CD4-positive, alpha-beta T cell (primary cell): ENCODE measurements at regions not wholly inside any gene's neighbourhood (a gene's known extent, or its start where the extent isn't known, plus 50 kb on each side); places are given as distances from the start of the nearest gene placed in this dataset.

Experiments used
- ATAC-seq: fragments of 200-7000 bp; cut with Tn5 transposase; one replicate; pipeline ENCODE4 v1.10.0; 2022; ENCODE audit warnings: mild to moderate bottlenecking; ENCODE audit not compliant: poor library complexity
- CTCF ChIA-PET: fragments of 350-600 bp; sonication (Branson Sonifier 250); formaldehyde crosslinking; loops from one replicate; lab custom pipeline; 2021; ENCODE audit warnings: antibody characterized with exemption, inconsistent platforms; lab: Charles Lee
- POLR2A ChIA-PET: fragments of 350-600 bp; sonication (Branson Sonifier 250); formaldehyde crosslinking; loops from one replicate; lab custom pipeline; 2021; ENCODE audit warnings: antibody characterized with exemption, inconsistent platforms; lab: Charles Lee
- DNase-seq, 14 experiments: peaks; one replicate each; pipeline ENCODE4 v3.0.0-alpha.2; 2013 to 2020; ENCODE audit warnings: mixed read lengths in 2 of 14
- H3K27ac ChIP-seq, 2 donors: one replicate each; pipeline versions ENCODE4 v1.5.1 to v1.7.0; 2013; ENCODE audit warnings: low read length in 2 of 2, low read depth in 1 of 2, mild to moderate bottlenecking in 1 of 2
- H3K27me3 ChIP-seq, 2 experiments: 1 replicate in 1 of 2; 2 replicates in 1 of 2; pipeline versions ENCODE4 v1.6.1 to v1.7.0; 2013; ENCODE audit warnings: low read length in 2 of 2, control low read depth in 1 of 2, mild to moderate bottlenecking in 1 of 2, moderate library complexity in 1 of 2; ENCODE audit not compliant: insufficient read depth in 2 of 2, control insufficient read depth in 1 of 2
- H3K36me3 ChIP-seq: one replicate; pipeline ENCODE4 v1.6.1; 2013; ENCODE audit warnings: low read length, control low read depth; ENCODE audit not compliant: insufficient read depth
- H3K4me1 ChIP-seq: one replicate; pipeline ENCODE4 v1.6.1; 2013; ENCODE audit warnings: low read length, control low read depth; ENCODE audit not compliant: insufficient read depth
- H3K4me3 ChIP-seq: one replicate; pipeline ENCODE4 v1.5.1; 2013; ENCODE audit warnings: mild to moderate bottlenecking, low read length, moderate library complexity
- H3K9me3 ChIP-seq, 2 experiments: 1 replicate in 1 of 2; 2 replicates in 1 of 2; pipeline versions ENCODE4 v1.6.1 to v1.7.0; 2013; ENCODE audit warnings: low read length in 2 of 2, mild to moderate bottlenecking in 2 of 2, control low read depth in 1 of 2, moderate library complexity in 1 of 2; ENCODE audit not compliant: control insufficient read depth in 1 of 2, insufficient read depth in 1 of 2
- H3K27ac Mint-ChIP-seq: one replicate; pipeline ENCODE4 v1.8.0; 2020; ENCODE audit warnings: mixed read lengths
- H3K27me3 Mint-ChIP-seq: one replicate; pipeline ENCODE4 v1.8.0; 2021; ENCODE audit warnings: mixed read lengths
- H3K36me3 Mint-ChIP-seq: one replicate; pipeline ENCODE4 v1.8.0; 2021; ENCODE audit warnings: low read depth, mixed read lengths
- H3K4me1 Mint-ChIP-seq: one replicate; pipeline ENCODE4 v1.8.0; 2021; ENCODE audit warnings: low read depth, mixed read lengths
- H3K4me3 Mint-ChIP-seq: one replicate; pipeline ENCODE4 v1.8.0; 2020; ENCODE audit warnings: mild to moderate bottlenecking, mixed read lengths
- H3K9me3 Mint-ChIP-seq: one replicate; pipeline ENCODE4 v1.8.0; 2020; ENCODE audit warnings: mixed read lengths
- intact Hi-C, 2 experiments: fragments of 100-400 bp; cut with DNase I in 1 of 2; cut with micrococcal nuclease in 1 of 2; formaldehyde crosslinking; loops; one replicate each; pipeline versions ENCODE4 v1.15.1 to v1.9.0; 2023 to 2025; cut with DNase I, micrococcal nuclease
- TF ChIP-seq, protein P1 (sequence below): fragments of 200-600 bp; IDR thresholded peaks from one replicate; pipeline ENCODE4 v1.8.0; 2022; ENCODE audit warnings: antibody characterized with exemption, mild to moderate bottlenecking

DNA sequence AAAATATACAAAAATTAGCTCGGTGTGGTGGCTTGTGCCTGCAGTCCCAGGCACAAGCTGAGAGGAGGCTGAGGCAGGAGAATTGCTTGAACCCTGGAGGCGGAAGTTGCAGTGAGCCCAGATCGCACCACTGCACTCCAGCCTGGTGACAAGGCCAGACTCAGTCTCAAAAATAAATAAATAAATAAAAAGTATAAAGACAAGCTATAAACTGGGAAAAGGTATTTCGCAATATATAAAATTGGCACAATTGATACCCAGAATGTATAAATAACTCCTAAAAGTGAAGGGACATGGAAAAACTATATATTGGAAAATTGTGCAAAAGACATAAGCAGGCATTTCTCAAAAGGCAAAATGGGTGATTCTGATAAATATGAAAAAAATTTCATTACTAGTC is 657.9 kb upstream of the SLC8A1 start:
- ChIA-PET POLR2A (no interaction called here), CTCF (no interaction called here)
- no peaks in the 10 kb centered on the region for H3K9me3 Mint-ChIP-seq
- no peaks in the 10 kb centered on the region for H3K4me1 ChIP-seq
- TF ChIP-seq, protein P1, sequence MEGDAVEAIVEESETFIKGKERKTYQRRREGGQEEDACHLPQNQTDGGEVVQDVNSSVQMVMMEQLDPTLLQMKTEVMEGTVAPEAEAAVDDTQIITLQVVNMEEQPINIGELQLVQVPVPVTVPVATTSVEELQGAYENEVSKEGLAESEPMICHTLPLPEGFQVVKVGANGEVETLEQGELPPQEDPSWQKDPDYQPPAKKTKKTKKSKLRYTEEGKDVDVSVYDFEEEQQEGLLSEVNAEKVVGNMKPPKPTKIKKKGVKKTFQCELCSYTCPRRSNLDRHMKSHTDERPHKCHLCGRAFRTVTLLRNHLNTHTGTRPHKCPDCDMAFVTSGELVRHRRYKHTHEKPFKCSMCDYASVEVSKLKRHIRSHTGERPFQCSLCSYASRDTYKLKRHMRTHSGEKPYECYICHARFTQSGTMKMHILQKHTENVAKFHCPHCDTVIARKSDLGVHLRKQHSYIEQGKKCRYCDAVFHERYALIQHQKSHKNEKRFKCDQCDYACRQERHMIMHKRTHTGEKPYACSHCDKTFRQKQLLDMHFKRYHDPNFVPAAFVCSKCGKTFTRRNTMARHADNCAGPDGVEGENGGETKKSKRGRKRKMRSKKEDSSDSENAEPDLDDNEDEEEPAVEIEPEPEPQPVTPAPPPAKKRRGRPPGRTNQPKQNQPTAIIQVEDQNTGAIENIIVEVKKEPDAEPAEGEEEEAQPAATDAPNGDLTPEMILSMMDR, result no peak
- ATAC-seq, result no peak
- no peak for DNase-seq
- no peak overlapping the region for H3K27ac Mint-ChIP-seq
- H3K4me3 Mint-ChIP-seq, result no peak overlapping the region
- H3K9me3 ChIP-seq, result no peaks in the 10 kb centered on the region
- H3K4me3 ChIP-seq, result no peak overlapping the region
- H3K36me3 ChIP-seq, result no peaks in the 10 kb centered on the region
- no peaks in the 10 kb centered on the region for H3K27me3 Mint-ChIP-seq
- no peaks in the 10 kb centered on the region for H3K27me3 ChIP-seq
- intact Hi-C loops, result no loop called here
- H3K27ac ChIP-seq, result no peak overlapping the region
- H3K36me3 Mint-ChIP-seq, result no peaks in the 10 kb centered on the region
- H3K4me1 Mint-ChIP-seq, result no peaks in the 10 kb centered on the region

DNA sequence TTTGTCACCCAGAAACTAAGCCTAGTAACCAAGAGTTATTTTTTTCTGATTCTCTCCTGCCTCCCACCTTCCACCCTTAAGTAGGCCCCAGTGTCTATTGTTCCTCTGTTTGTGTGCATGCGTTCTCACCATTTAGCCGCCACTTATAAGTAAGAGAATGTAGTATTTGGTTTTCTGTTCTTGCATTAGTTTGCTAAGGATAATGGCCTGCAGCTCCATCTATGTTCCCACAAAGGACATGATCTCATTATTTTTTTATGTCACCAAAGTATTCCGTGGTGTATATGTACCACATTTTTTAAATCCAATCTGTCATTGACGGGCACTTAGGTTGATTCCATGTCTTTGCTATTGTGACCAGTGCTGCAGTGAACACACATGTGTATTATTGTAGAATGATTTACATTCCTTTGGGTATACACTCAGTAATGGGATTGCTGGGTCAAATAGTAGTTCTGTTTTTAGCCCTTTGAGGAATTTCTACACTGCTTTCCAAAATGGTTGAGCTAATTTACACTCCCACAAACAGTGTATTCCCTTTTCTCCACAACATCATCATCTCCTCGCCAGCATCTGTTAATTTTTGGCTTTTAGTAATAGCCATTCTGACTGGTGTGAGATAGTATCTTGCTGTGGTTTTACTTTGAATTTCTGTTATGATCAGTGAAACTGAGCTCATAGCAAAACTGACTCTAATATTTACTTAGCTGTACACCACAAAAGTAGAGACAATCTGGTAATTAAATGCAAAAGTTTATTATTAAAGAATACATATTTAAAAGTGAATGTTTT is 660.1 kb upstream of the SLC8A1 start:
- Mint-ChIP-seq H3K4me1 (no peaks in the 10 kb centered on the region), H3K9me3 (no peaks in the 10 kb centered on the region), H3K4me3 (no peak overlapping the region), H3K36me3 (no peaks in the 10 kb centered on the region), H3K27ac (no peak overlapping the region), H3K27me3 (no peaks in the 10 kb centered on the region)
- POLR2A ChIA-PET, result no interaction called here
- ATAC-seq (no peak), DNase-seq (no peak)
- intact Hi-C loops, result no loop called here
- Histone ChIP-seq H3K36me3 (no peaks in the 10 kb centered on the region), H3K4me3 (no peak overlapping the region), H3K4me1 (no peaks in the 10 kb centered on the region), H3K27me3 (no peaks in the 10 kb centered on the region), H3K27ac (no peak overlapping the region), H3K9me3 (no peaks in the 10 kb centered on the region)
- TF ChIP-seq, protein P1, result no peak
- CTCF ChIA-PET, result no interaction called here

DNA sequence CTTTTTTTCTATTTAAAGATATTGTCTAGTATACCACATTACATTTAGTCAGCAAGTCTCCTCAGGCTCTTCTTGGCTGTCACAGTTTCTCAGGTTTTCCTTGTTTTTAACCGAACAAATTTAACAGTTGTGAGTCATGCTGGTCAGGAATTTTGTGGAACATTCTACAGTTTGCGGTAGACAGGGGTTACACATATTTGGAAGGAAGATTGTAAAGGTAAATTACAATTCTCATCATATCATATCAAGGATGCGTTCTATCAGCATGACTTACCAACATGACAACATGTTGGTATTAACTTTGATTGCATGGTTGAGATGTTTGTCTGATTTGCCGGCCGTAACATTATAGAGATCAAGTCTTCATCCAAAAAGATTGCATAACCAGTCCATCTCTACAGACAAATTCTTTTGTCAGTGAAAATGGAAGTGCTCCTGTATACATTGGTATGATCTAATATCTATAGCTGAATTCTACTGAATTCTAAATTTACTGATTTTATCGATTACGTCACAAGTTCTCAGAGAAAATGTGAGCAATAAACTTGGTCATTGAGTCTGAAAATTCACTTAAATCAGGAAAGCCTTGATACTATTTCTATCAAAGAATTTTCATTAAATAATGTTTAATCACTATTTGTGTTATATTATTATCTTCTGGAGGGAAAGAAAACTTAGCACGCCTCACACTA is 664.4 kb upstream of the SLC8A1 start:
- no peak overlapping the region for H3K4me3 ChIP-seq
- Mint-ChIP-seq H3K27me3 (no peaks in the 10 kb centered on the region), H3K27ac (no peak overlapping the region), H3K4me3 (no peak overlapping the region), H3K9me3 (no peaks in the 10 kb centered on the region), H3K36me3 (no peaks in the 10 kb centered on the region), H3K4me1 (no peaks in the 10 kb centered on the region)
- DNase-seq (no peak), ATAC-seq (no peak)
- intact Hi-C loops, result no loop called here
- no peak overlapping the region for H3K27ac ChIP-seq
- H3K27me3 ChIP-seq, result no peaks in the 10 kb centered on the region
- CTCF ChIA-PET, result no interaction called here
- H3K36me3 ChIP-seq, result no peaks in the 10 kb centered on the region
- TF ChIP-seq, protein P1, result no peak
- POLR2A ChIA-PET, result no interaction called here
- no peaks in the 10 kb centered on the region for H3K9me3 ChIP-seq
- H3K4me1 ChIP-seq, result no peaks in the 10 kb centered on the region
